ENCODE measurements at regions not wholly inside any gene's neighbourhood (a gene's known extent, or its start where the extent isn't known, plus 50 kb on each side); places are given as distances from the start of the nearest gene placed in this dataset.
A peak's percentile ranks its signal among the peaks of the same experiment; 100 is the strongest.

DNA sequence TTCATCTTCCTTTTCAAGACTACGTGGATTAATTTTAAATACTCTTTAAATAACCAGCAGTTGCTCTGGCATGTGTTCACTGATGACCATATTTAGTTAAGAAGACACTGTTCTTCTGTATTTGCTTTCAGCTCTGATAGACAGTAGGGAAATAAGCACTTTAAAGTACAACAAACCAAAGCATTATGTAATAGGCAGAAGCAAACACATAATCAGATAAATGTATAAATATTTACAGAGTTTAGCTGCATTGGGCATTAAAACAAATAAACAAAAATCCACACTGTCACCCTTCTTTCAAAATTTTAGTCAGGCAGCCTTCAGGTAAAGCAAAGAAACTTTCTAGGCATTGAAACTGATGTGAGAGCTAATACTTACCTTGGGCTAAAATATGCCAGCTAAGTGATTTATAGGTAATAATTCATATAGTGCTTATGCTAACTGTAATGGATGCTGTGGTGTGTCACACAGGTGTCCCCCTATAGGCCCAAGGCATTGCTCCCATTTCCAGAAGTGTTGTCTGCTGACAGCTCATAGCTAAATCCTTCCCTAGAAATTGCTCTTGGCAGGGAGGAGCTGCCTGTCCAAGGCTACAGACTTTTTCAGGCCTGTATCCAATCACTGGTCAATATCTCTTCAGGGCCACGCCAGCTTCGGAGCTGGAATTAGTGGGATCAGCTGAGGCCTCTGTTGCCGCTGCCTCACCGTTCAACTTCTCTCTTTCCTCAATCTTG lies 111.5 kb upstream of the CITED2 start:
- no peak overlapping the region for H3K4me3 ChIP-seq (ENCODE audit: low read depth, low read length)
- DNase-seq (ENCODE audit: low read depth): no peak
- TF ChIP-seq MYC (IDR thresholded peaks at IDR 0.05; ENCODE audit: low read depth, low read length) (no peak), POLR2A (IDR thresholded peaks at IDR 0.05; ENCODE audit: extremely low read depth, insufficient read length) (no peak)
- TF ChIP-seq, protein P1, sequence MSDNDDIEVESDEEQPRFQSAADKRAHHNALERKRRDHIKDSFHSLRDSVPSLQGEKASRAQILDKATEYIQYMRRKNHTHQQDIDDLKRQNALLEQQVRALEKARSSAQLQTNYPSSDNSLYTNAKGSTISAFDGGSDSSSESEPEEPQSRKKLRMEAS (IDR thresholded peaks at IDR 0.05; ENCODE audit: low read depth, low read length): no peak

DNA sequence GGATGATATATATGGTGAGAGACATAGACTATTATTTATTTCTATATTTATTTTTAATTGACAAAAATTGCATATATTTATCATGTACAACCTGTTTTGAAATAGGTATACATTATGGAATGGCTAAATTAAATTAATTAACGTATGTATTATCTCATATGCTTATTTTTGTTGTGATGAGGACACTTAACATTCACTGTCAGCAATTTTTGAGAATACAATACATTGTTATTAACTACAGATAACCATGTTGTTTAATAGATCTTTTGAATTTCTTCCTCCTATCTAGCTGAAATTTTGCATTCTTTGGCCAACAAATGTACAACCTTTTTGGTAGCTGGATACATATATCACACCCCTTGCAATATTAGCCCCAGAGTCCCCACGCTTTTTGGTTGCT lies 110.7 kb upstream of the CITED2 start:
- DNase-seq (ENCODE audit: low read depth): no peak
- no peak overlapping the region for H3K4me3 ChIP-seq (ENCODE audit: low read depth, low read length)
- TF ChIP-seq POLR2A (IDR thresholded peaks at IDR 0.05; ENCODE audit: extremely low read depth, insufficient read length) (no peak), MYC (IDR thresholded peaks at IDR 0.05; ENCODE audit: low read depth, low read length) (no peak)
- TF ChIP-seq, protein P2, sequence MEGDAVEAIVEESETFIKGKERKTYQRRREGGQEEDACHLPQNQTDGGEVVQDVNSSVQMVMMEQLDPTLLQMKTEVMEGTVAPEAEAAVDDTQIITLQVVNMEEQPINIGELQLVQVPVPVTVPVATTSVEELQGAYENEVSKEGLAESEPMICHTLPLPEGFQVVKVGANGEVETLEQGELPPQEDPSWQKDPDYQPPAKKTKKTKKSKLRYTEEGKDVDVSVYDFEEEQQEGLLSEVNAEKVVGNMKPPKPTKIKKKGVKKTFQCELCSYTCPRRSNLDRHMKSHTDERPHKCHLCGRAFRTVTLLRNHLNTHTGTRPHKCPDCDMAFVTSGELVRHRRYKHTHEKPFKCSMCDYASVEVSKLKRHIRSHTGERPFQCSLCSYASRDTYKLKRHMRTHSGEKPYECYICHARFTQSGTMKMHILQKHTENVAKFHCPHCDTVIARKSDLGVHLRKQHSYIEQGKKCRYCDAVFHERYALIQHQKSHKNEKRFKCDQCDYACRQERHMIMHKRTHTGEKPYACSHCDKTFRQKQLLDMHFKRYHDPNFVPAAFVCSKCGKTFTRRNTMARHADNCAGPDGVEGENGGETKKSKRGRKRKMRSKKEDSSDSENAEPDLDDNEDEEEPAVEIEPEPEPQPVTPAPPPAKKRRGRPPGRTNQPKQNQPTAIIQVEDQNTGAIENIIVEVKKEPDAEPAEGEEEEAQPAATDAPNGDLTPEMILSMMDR (IDR thresholded peaks at IDR 0.05; ENCODE audit: low read depth, low read length): no peak
- TF ChIP-seq, protein P1 (IDR thresholded peaks at IDR 0.05; ENCODE audit: low read depth, low read length): no peak

DNA sequence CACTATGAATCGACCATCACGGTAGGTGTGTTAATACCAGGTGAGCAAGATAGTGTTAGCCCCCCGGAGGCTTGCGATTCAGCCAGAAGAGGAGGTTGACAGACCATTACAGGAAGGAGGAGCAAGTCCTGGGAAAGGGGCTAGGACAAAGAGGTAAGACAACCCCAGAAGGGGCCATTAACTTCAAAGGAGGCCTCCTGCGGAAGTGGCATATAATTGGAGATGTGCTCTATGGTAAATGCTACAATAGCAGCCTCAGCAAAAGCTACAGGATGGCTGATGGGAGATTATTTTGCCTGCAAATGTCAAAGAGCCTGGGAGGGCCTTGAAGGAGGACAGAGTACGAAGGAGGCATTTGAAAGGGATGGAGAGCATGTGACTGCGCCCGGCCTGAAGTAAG lies 108.6 kb upstream of the CITED2 start:
- DNase-seq (ENCODE audit: low read depth): no peak

DNA sequence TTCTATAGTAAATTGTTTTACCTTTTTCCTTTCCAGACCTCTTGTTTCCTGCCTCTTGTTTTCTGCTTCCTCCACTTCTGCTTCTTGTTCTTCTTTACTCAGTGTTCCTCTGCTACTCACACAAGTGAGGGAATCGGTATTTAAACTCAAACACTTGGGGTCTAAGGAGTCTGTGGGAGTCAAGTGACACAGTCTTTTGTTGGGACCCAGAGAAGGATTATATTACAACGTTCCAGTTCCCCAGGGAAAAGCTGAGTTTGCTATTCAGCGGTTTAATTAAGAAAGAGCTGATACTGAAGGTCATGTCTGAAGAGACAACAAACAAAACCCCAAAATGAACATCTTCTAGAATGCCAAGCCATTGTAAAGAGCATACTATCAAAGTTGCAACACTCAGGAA lies 107.8 kb upstream of the CITED2 start:
- DNase-seq (ENCODE audit: low read depth): peak; percentile 23
- H3K4me3 ChIP-seq (ENCODE audit: low read depth, low read length): no peak overlapping the region
- TF ChIP-seq, protein P2 (IDR thresholded peaks at IDR 0.05; ENCODE audit: low read depth, low read length): no peak
- TF ChIP-seq, protein P1 (IDR thresholded peaks at IDR 0.05; ENCODE audit: low read depth, low read length): no peak
- TF ChIP-seq MYC (IDR thresholded peaks at IDR 0.05; ENCODE audit: low read depth, low read length): no peak
- no peak for TF ChIP-seq POLR2A (IDR thresholded peaks at IDR 0.05; ENCODE audit: extremely low read depth, insufficient read length)

More for the DNA sequence above, 108.6 kb upstream of the CITED2 start:
- no peak overlapping the region for H3K4me3 ChIP-seq (ENCODE audit: low read depth, low read length)
- TF ChIP-seq POLR2A (IDR thresholded peaks at IDR 0.05; ENCODE audit: extremely low read depth, insufficient read length): no peak
- no peak for TF ChIP-seq MYC (IDR thresholded peaks at IDR 0.05; ENCODE audit: low read depth, low read length)
- TF ChIP-seq, protein P2 (IDR thresholded peaks at IDR 0.05; ENCODE audit: low read depth, low read length): no peak
- TF ChIP-seq, protein P1 (IDR thresholded peaks at IDR 0.05; ENCODE audit: low read depth, low read length): no peak

DNA sequence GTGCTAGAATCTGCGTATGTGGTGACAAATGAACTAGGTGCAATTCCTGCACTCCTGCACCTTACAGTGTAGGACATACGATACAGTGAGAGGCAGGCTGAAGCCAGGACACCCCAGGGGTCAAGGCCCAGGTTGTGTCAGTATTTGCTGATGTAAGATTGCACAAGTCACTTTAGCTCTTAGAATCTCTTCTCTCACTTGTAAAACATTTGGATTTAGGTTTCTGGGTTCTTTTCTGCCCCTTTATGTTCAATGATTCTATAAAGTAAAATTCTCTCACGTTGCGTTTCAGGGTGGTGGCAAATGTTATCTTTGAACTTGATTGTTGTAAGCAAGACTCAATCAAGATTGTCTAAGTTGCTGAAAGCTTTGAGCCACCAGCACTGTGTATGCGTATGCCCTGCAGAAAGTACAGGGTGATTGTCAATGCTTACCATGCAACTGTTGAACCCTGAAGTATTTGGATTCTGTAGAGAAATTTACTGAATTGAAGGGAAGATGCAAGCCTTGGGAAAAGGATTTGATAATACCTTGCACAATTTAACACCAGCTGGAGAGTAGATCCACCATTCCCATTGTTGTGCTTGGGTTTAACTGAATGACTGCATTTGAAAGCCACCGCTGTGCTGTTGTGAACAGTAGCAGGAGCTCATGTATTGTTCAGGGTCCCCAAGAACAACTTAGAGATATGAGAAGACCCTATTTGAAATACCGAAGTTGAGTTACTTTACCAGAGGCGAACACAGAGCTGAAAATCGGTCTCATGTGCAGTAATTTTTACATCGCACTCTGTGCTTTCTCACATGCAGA lies 106.1 kb upstream of the CITED2 start:
- no peak for TF ChIP-seq MYC (IDR thresholded peaks at IDR 0.05; ENCODE audit: low read depth, low read length)
- TF ChIP-seq POLR2A (IDR thresholded peaks at IDR 0.05; ENCODE audit: extremely low read depth, insufficient read length): no peak
- no peak overlapping the region for H3K4me3 ChIP-seq (ENCODE audit: low read depth, low read length)
- DNase-seq (ENCODE audit: low read depth): no peak

DNA sequence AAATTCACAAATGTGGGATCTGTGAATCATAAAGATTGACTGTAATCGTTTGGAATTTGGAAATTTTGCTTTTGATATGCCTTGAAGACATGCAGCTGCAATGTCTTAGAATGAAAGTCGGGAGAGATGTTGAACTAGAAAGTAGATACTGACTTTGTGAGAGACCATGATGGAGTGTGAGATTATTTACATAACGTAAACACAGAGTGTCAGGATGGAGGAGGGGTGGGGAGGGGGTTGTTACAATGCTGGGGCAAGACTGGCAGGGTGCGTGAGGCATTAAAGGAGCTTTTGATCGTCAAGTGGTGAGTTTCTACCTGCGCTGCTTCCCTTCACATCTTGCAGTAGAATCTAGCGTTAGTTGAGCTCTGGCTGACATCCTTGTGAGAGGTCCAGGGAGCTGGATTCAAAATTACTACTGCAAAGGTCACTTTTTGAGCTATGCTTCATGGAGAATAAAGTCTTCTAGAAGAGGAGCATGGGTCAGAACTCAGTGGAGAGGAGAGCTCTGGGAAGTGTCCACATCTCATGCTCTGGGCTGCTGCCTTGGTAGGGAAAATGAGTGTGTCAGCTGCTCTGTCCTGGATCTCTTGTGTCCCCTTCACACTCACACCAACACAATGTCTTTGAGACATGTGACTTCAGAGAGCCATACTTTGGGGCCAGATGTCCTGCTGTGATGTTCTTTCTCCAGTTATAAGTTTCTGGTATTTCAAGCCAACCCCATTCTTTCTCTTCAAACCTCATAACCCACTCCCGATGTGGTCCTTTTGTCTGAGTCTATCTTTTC lies 105.2 kb upstream of the CITED2 start:
- DNase-seq (ENCODE audit: low read depth): no peak

More for the DNA sequence above, 105.2 kb upstream of the CITED2 start:
- TF ChIP-seq, protein P2 (IDR thresholded peaks at IDR 0.05; ENCODE audit: low read depth, low read length): no peak
- TF ChIP-seq, protein P1 (IDR thresholded peaks at IDR 0.05; ENCODE audit: low read depth, low read length): no peak
- TF ChIP-seq POLR2A (IDR thresholded peaks at IDR 0.05; ENCODE audit: extremely low read depth, insufficient read length): no peak
- TF ChIP-seq MYC (IDR thresholded peaks at IDR 0.05; ENCODE audit: low read depth, low read length): no peak
- H3K4me3 ChIP-seq (ENCODE audit: low read depth, low read length): no peak overlapping the region
